GM06990 (cell line): ENCODE measurements at regions not wholly inside any gene's neighbourhood (a gene's known extent, or its start where the extent isn't known, plus 50 kb on each side); places are given as distances from the start of the nearest gene placed in this dataset.
"Not testable (repeated sequence)": the region's sequence is repeated elsewhere in the genome, so short reads cannot be mapped to it uniquely, and the experiment has no call there.

Experiments used
- DNase-seq: peaks from one replicate; pipeline ENCODE4 v3.0.0-alpha.2; 2011; ENCODE audit not compliant: insufficient read length; ENCODE audit errors: extremely low read depth
- H3K27me3 ChIP-seq: replicated peaks from 2 replicates; pipeline ENCODE4 v1.6.0; 2011; ENCODE audit warnings: low read length; ENCODE audit not compliant: control insufficient read depth, insufficient read depth
- H3K36me3 ChIP-seq: 2 replicates; pipeline ENCODE4 v1.5.1; 2011; ENCODE audit warnings: low read length; ENCODE audit not compliant: control insufficient read depth, insufficient read depth
- H3K4me3 ChIP-seq: replicated peaks from 2 replicates; pipeline ENCODE4 v1.5.1; 2011; ENCODE audit warnings: low read depth, mild to moderate bottlenecking, control low read depth, low read length
- CTCF ChIP-seq: IDR thresholded peaks from 2 replicates; pipeline ENCODE4 v1.5.1; 2011; ENCODE audit warnings: low read length, control low read depth, mild to moderate bottlenecking, inconsistent platforms; ENCODE audit not compliant: insufficient read depth, poor library complexity, severe bottlenecking

DNA sequence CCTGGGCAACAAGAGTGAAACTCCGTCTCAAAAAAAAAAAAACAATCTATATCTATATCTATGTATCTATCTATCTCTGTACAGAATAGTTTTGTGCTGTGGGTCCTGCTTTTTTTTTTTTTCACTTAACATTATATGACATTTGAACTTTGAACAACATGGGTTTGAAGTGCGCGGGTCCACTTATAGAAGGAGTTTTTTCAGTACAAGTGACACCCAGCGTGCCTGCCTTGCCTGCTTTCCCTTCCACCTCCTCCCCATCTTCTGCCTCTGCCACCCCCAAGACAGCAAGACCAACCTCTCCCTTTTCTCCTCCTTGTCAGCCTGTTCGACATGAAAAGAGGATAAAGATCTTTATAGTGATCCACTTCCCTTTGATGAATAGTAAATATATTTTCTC, 102.2 kb upstream of the KCNG1 start:
- Histone ChIP-seq H3K4me3 (no peak overlapping the region), H3K27me3 (peaks cover 5% of the 10 kb centered on the region; the same call in 1 of the 2 replicates), H3K36me3 (no peaks in the 10 kb centered on the region)
- no peak for TF ChIP-seq CTCF
- DNase-seq, result no peak

DNA sequence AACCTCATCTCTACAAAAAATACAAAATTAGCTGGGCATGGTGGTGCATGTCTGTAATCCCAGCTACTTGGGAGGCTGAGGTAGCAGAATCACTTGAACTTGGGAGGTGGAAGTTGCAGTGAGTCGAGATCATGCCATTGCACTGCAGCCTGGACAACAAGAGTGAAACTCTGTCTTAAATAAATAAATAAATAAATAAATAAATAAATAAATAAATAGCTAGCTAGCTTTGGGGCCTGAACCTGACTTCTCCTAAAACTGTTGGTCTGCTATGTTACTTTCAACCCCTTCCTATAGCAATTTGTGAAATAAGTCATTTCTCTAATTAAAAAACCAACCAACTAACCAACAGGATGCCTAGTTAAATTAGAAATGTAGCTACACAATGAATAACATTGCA, 101.0 kb upstream of the KCNG1 start:
- H3K4me3 ChIP-seq, DNase-seq, H3K27me3 ChIP-seq, H3K36me3 ChIP-seq: not testable (repeated sequence)

DNA sequence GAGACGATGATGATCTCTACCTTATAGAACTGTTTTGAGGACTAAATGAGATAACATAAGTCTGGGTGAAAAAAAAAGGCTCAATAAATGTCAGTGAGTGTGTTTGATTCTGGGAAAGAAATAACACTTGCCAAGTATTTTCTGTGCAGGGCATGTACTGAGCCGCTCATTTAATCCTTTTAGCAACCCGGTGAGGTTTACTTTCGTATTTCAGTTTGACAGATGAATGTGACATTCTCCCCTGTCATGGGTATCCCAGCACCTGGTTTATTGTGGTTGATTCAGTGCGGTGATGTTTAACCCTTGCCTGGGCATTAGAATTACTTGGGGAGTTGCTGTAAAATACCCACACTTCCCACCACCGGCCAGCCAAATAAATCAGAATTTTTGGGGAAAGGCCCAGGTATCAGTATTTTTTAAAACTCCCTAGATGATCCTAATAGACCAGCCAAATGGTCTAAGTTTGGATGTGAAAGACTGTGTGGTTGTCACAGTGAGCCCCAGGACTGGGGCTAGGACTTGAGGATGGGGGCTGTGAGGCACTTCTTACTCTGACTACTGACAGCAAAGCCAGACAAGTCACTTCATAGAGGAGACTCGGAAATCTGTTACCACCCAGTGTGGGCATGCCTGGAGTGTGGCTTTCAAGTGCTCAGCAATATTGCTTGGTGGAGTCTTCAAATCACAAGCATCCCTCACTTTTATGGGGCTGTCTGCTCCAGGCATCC, 100.2 kb upstream of the KCNG1 start:
- TF ChIP-seq CTCF, result no peak
- Histone ChIP-seq H3K27me3 (peaks cover 8% of the 10 kb centered on the region), H3K4me3 (no peak overlapping the region), H3K36me3 (no peaks in the 10 kb centered on the region)
- no peak for DNase-seq

GRCh38 chr20:51121901-51122412, 99.0 kb upstream of the KCNG1 start:
- Histone ChIP-seq H3K4me3 (no peak overlapping the region), H3K36me3 (no peaks in the 10 kb centered on the region), H3K27me3 (peaks cover 8% of the 10 kb centered on the region)
- no peak for DNase-seq
- no peak for TF ChIP-seq CTCF

DNA sequence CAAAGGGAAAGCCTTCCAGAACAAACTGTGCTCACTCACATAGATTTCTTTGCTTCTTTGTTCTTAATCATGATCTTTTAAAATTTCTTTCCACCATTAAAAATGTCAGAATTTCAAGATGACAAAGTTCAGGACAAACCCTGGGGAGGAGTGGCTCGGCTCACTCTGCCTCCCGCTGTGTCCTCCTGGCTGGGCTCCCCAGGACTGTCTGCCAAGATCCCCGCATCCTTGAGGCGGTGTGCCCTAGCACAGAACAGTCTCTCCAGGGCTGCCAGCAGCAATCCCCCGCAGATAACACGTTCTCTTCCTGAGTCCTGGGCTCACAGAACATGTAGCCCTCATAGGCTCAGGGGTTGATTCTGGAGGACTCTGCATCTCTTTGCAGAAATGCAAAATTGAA, 98.4 kb upstream of the KCNG1 start:
- TF ChIP-seq CTCF, result no peak
- no peaks in the 10 kb centered on the region for H3K36me3 ChIP-seq
- no peak for DNase-seq
- H3K4me3 ChIP-seq, result no peak overlapping the region
- H3K27me3 ChIP-seq, result peaks cover 8% of the 10 kb centered on the region

DNA sequence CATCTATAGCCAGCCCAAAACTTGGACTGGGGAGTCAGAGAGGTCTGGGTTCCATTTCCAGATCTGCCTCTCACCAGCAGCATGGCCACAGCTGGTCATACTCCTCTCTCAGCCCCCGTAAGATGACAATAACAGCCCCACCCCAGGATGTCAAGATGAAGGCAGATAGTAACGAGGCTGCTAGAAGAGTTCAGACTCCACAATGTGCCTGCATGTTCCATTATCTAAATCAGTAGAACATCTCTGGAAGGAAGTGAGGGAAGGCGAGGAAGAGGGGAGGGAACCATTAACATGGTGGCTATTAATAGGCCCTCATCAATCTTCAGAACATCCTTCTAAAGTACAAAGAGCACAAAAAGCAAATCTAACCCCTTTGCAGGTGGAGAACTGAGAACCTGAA, 98.0 kb upstream of the KCNG1 start:
- DNase-seq, result no peak
- no peak for TF ChIP-seq CTCF
- Histone ChIP-seq H3K27me3 (peaks cover 8% of the 10 kb centered on the region), H3K36me3 (no peaks in the 10 kb centered on the region), H3K4me3 (no peak overlapping the region)
